H9 (cell line): ENCODE measurements at regions not wholly inside any gene's neighbourhood (a gene's known extent, or its start where the extent isn't known, plus 50 kb on each side); places are given as distances from the start of the nearest gene placed in this dataset.

Experiments used
- DNase-seq: peaks from one replicate; pipeline ENCODE4 v3.0.0-alpha.2; 2017
- H2AFZ ChIP-seq: one replicate; pipeline ENCODE4 v1.6.1; 2013; ENCODE audit warnings: mild to moderate bottlenecking, low read length, control low read depth, moderate library complexity
- H2AK5ac ChIP-seq: 2 replicates; pipeline ENCODE4 v1.6.1; 2013; ENCODE audit warnings: low read length, control low read depth, mixed read lengths; ENCODE audit not compliant: insufficient read length
- H2BK120ac ChIP-seq: one replicate; pipeline ENCODE4 v1.6.1; 2013; ENCODE audit warnings: low read depth, mild to moderate bottlenecking, low read length, control low read depth, inconsistent platforms; ENCODE audit not compliant: poor library complexity, severe bottlenecking
- H2BK12ac ChIP-seq: 2 replicates; pipeline ENCODE4 v1.6.1; 2013; ENCODE audit warnings: low read length, control low read depth, mixed read lengths, low read depth; ENCODE audit not compliant: insufficient read length
- H2BK15ac ChIP-seq: 2 replicates; pipeline ENCODE4 v1.6.1; 2013; ENCODE audit warnings: low read depth, low read length, control low read depth
- H2BK20ac ChIP-seq: one replicate; pipeline ENCODE4 v1.6.1; 2013; ENCODE audit warnings: low read depth, mild to moderate bottlenecking, low read length, control low read depth, inconsistent platforms; ENCODE audit not compliant: poor library complexity, severe bottlenecking
- H2BK5ac ChIP-seq: 2 replicates; pipeline ENCODE4 v1.6.1; 2013; ENCODE audit warnings: low read length, control low read depth, mixed read lengths; ENCODE audit not compliant: insufficient read length
- H3K14ac ChIP-seq: 2 replicates; pipeline ENCODE4 v1.6.1; 2013; ENCODE audit warnings: low read length, control low read depth; ENCODE audit not compliant: insufficient read depth
- H3K18ac ChIP-seq: 2 replicates; pipeline ENCODE4 v1.6.1; 2013; ENCODE audit warnings: low read depth, mild to moderate bottlenecking, mixed read lengths, low read length, control low read depth; ENCODE audit not compliant: insufficient read length
- H3K23ac ChIP-seq: 2 replicates; pipeline ENCODE4 v1.6.1; 2013; ENCODE audit warnings: low read length, control low read depth, mixed read lengths, low read depth; ENCODE audit not compliant: insufficient read length
- H3K23me2 ChIP-seq: 2 replicates; pipeline ENCODE4 v1.6.1; 2013; ENCODE audit warnings: low read depth, mild to moderate bottlenecking, mixed read lengths, low read length, control low read depth; ENCODE audit not compliant: insufficient read length, poor library complexity, severe bottlenecking
- H3K27ac ChIP-seq: 2 replicates; pipeline ENCODE4 v1.5.1; 2013; ENCODE audit warnings: low read length, control low read depth, mixed read lengths, low read depth; ENCODE audit not compliant: insufficient read length
- H3K27me3 ChIP-seq: 2 replicates; pipeline ENCODE4 v1.6.1; 2013; ENCODE audit warnings: low read length, control low read depth, inconsistent platforms; ENCODE audit not compliant: insufficient read depth
- H3K4ac ChIP-seq: 2 replicates; pipeline ENCODE4 v1.6.1; 2013; ENCODE audit warnings: low read depth, mild to moderate bottlenecking, control low read depth, inconsistent platforms, low read length, moderate library complexity
- H3K4me1 ChIP-seq: 2 replicates; pipeline ENCODE4 v1.6.1; 2013; ENCODE audit warnings: low read length, control low read depth, inconsistent platforms; ENCODE audit not compliant: insufficient read depth
- H3K4me2 ChIP-seq: 2 replicates; pipeline ENCODE4 v1.6.1; 2013; ENCODE audit warnings: low read length, control low read depth, mixed read lengths; ENCODE audit not compliant: insufficient read length, insufficient read depth
- H3K56ac ChIP-seq: 2 replicates; pipeline ENCODE4 v1.6.1; 2013; ENCODE audit warnings: low read depth, mild to moderate bottlenecking, mixed read lengths, low read length, control low read depth; ENCODE audit not compliant: insufficient read length
- H3K79me1 ChIP-seq: 2 replicates; pipeline ENCODE4 v1.6.1; 2013; ENCODE audit warnings: low read depth, mild to moderate bottlenecking, moderate library complexity, low read length, control low read depth, inconsistent platforms; ENCODE audit not compliant: insufficient read depth, poor library complexity, severe bottlenecking
- H3K79me2 ChIP-seq: 2 replicates; pipeline ENCODE4 v1.6.1; 2013; ENCODE audit warnings: low read length, control low read depth, inconsistent platforms; ENCODE audit not compliant: insufficient read depth
- H3K9ac ChIP-seq: 2 replicates; pipeline ENCODE4 v1.6.1; 2013; ENCODE audit warnings: low read length, control low read depth, mixed read lengths; ENCODE audit not compliant: insufficient read length; ENCODE audit errors: extremely low read depth
- H3K9me3 ChIP-seq: one replicate; pipeline ENCODE4 v1.6.1; 2013; ENCODE audit warnings: low read depth, low read length, inconsistent platforms; ENCODE audit not compliant: control insufficient read depth
- H3T11ph ChIP-seq: one replicate; pipeline ENCODE4 v1.6.1; 2013; ENCODE audit warnings: mild to moderate bottlenecking, low read length, control low read depth, inconsistent platforms
- H4K20me1 ChIP-seq: one replicate; pipeline ENCODE4 v1.6.1; 2013; ENCODE audit not compliant: control insufficient read depth, insufficient read length, insufficient read depth
- H4K5ac ChIP-seq: 2 replicates; pipeline ENCODE4 v1.6.1; 2013; ENCODE audit warnings: low read depth, mild to moderate bottlenecking, mixed read lengths, low read length, control low read depth; ENCODE audit not compliant: insufficient read length
- H4K8ac ChIP-seq: replicated peaks from 2 replicates; pipeline ENCODE4 v1.6.1; 2013; ENCODE audit warnings: low read length, control low read depth, mixed read lengths, low read depth; ENCODE audit not compliant: insufficient read length
- H4K91ac ChIP-seq: 2 replicates; pipeline ENCODE4 v1.6.1; 2013; ENCODE audit warnings: low read depth, mild to moderate bottlenecking, moderate library complexity, mixed read lengths, low read length, control low read depth; ENCODE audit not compliant: insufficient read length
- H3K27ac Mint-ChIP-seq, 3 experiments: 2 replicates in 2 of 3; 3 replicates in 1 of 3; pipeline ENCODE4 v1.8.0; 2020 to 2021; ENCODE audit warnings: mixed read lengths in 3 of 3, mild to moderate bottlenecking in 1 of 3, moderate library complexity in 1 of 3
- H3K27me3 Mint-ChIP-seq: 2 replicates; pipeline ENCODE4 v1.8.0; 2021; ENCODE audit warnings: low read depth, mild to moderate bottlenecking, moderate library complexity, mixed read lengths
- H3K36me3 Mint-ChIP-seq, 3 experiments: 2 replicates in 2 of 3; 3 replicates in 1 of 3; pipeline ENCODE4 v1.8.0; 2020 to 2021; ENCODE audit warnings: low read depth in 3 of 3, mixed read lengths in 3 of 3; ENCODE audit not compliant: insufficient read depth in 1 of 3
- H3K4me1 Mint-ChIP-seq, 2 experiments: 2 replicates each; pipeline ENCODE4 v1.8.0; 2020; ENCODE audit warnings: mixed read lengths in 2 of 2
- H3K4me3 Mint-ChIP-seq, 2 experiments: 2 replicates in 1 of 2; 3 replicates in 1 of 2; pipeline ENCODE4 v1.8.0; 2020 to 2021; ENCODE audit warnings: mild to moderate bottlenecking in 2 of 2, mixed read lengths in 2 of 2, moderate library complexity in 1 of 2
- H3K9me3 Mint-ChIP-seq, 2 experiments: 2 replicates in 1 of 2; 3 replicates in 1 of 2; pipeline ENCODE4 v1.8.0; 2020; ENCODE audit warnings: mild to moderate bottlenecking in 2 of 2, mixed read lengths in 2 of 2, moderate library complexity in 1 of 2
- CTCF ChIP-seq: fragments of 200-600 bp; sonication (generic); conservative IDR thresholded peaks from 3 replicates; pipeline ENCODE4 v1.8.0; 2021; ENCODE audit warnings: antibody characterized with exemption, mild to moderate bottlenecking
- WGBS: extraction: QIAGEN DNeasy Blood & Tissue Kit; methylation state at CpG from one replicate; pipeline ENCODE4 v1.1.7; 2013; ENCODE audit warnings: missing lambda C conversion rate, low lambda C conversion rate, mixed read lengths; ENCODE audit not compliant: insufficient read length; ENCODE audit errors: extremely low coverage; 5-methylcytosine and 5-hydroxymethylcytosine counted together

- Mint-ChIP-seq H3K27ac (no peak overlapping the region), H3K36me3 (peaks cover 0 to 5% (median 0%) of the 10 kb centered on the region in 3 experiments; a peak in 1 of 7 replicates), H3K9me3 (peaks cover 0 to 4% of the 10 kb centered on the region in 2 experiments; a peak in 1 of 5 replicates), H3K4me1 (peaks cover 3 to 7% of the 10 kb centered on the region in 2 experiments; a peak in 3 of 4 replicates), H3K27me3 (no peaks in the 10 kb centered on the region), H3K4me3 (no peak overlapping the region)
- Histone ChIP-seq H3K9ac (no peak overlapping the region), H3K4me1 (no peaks in the 10 kb centered on the region), H3K18ac (no peak overlapping the region), H3K27me3 (no peaks in the 10 kb centered on the region), H3K27ac (no peak overlapping the region), H3K4me2 (no peak overlapping the region), H2BK120ac (no peak overlapping the region), H2BK12ac (no peak overlapping the region), H3K79me1 (no peaks in the 10 kb centered on the region), H3K23me2 (no peaks in the 10 kb centered on the region), H3K4ac (no peak overlapping the region), H3K14ac (no peak overlapping the region), H3K79me2 (no peaks in the 10 kb centered on the region), H2BK5ac (no peak overlapping the region), H4K8ac (no peak overlapping the region), H2AFZ (no peak overlapping the region), H4K20me1 (no peaks in the 10 kb centered on the region), H4K91ac (no peak overlapping the region), H3K56ac (no peak overlapping the region), H2BK20ac (no peak overlapping the region), H3K23ac (no peak overlapping the region), H2BK15ac (no peak overlapping the region), H3T11ph (no peak overlapping the region), H3K9me3 (no peaks in the 10 kb centered on the region), H4K5ac (no peak overlapping the region), H2AK5ac (no peak overlapping the region)
- DNase-seq, result no peak
- WGBS, result no CpG with 5 or more reads among the region's 2 CpGs
- no peak for TF ChIP-seq CTCF
Observed at GRCh38 chr21:22063140-22063539, 1064.9 kb downstream of the NCAM2 start.
